IPS DF 6.9 (cell line): ENCODE measurements at regions not wholly inside any gene's neighbourhood (a gene's known extent, or its start where the extent isn't known, plus 50 kb on each side); places are given as distances from the start of the nearest gene placed in this dataset.

Experiments used
- DNase-seq: peaks from one replicate; pipeline ENCODE4 v3.0.0-alpha.2; 2013; ENCODE audit warnings: low read depth, low spot score
- H3K27ac ChIP-seq: one replicate; pipeline ENCODE4 v1.5.1; 2013; ENCODE audit warnings: low read length, control low read depth
- H3K27me3 ChIP-seq: 2 replicates; pipeline ENCODE4 v1.6.1; 2013; ENCODE audit warnings: mild to moderate bottlenecking, low read length; ENCODE audit not compliant: control insufficient read depth, insufficient read depth
- H3K36me3 ChIP-seq: 2 replicates; pipeline ENCODE4 v1.6.1; 2013; ENCODE audit warnings: low read length; ENCODE audit not compliant: control insufficient read depth, insufficient read depth
- H3K4me1 ChIP-seq: 2 replicates; pipeline ENCODE4 v1.6.1; 2013; ENCODE audit warnings: low read length; ENCODE audit not compliant: control insufficient read depth, insufficient read depth
- H3K4me3 ChIP-seq: 2 replicates; pipeline ENCODE4 v1.5.1; 2013; ENCODE audit warnings: mild to moderate bottlenecking, low read length
- H3K9me3 ChIP-seq: 2 replicates; pipeline ENCODE4 v1.6.1; 2013; ENCODE audit warnings: low read length, inconsistent platforms; ENCODE audit not compliant: control insufficient read depth, insufficient read depth
- WGBS: extraction: QIAGEN DNeasy Blood & Tissue Kit; methylation state at CpG from one replicate; pipeline ENCODE4 v1.1.7; 2013; ENCODE audit warnings: mixed read lengths, missing lambda C conversion rate; ENCODE audit not compliant: insufficient read length, insufficient coverage; 5-methylcytosine and 5-hydroxymethylcytosine counted together

DNA sequence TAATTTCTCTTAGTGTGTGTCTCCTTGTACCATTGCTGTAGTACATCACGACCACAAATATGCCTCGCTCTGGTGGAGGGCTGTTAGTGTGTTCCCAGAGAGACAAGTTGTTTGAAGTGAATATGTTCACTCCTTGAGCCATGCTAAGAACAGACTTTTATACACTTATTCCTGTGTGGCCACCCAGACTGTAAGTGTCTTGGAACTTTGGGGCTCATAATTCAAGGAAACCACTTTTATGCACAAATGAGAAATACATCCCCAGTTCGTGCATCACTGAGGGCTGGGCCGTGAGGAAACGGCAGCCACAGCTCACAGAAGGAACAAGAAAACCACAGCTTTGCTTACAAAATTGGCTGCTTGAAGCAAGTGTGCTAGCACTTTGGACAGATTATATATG, 362.2 kb upstream of the DDHD1 start:
- no peaks in the 10 kb centered on the region for H3K4me1 ChIP-seq
- no CpG with 5 or more reads among the region's 5 CpGs for WGBS
- no peak overlapping the region for H3K4me3 ChIP-seq
- H3K27me3 ChIP-seq, result no peaks in the 10 kb centered on the region
- H3K9me3 ChIP-seq, result no peaks in the 10 kb centered on the region
- H3K36me3 ChIP-seq, result no peaks in the 10 kb centered on the region
- H3K27ac ChIP-seq, result no peak overlapping the region
- DNase-seq, result no peak

DNA sequence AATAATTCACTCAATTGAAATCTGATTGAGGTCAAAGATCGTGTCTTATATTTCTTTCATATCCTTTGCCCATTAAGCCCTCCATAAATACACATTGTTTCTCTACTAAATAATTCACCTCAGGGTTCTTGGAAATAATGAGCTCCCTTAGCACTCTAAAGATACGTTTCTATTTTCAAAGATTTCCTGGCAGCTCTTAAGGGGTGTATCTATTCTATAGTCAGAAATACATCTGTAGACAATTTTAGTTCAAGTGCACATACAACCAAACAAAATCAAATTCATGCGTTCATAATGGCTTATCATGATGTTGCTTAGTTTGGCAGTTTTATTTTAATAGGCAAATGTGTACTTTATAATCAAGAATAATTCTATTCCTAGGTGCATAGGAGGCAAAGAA, 361.1 kb upstream of the DDHD1 start:
- no peak overlapping the region for H3K27ac ChIP-seq
- H3K36me3 ChIP-seq, result no peaks in the 10 kb centered on the region
- H3K4me1 ChIP-seq, result no peaks in the 10 kb centered on the region
- WGBS, result no CpG with 5 or more reads among the region's 3 CpGs
- H3K4me3 ChIP-seq, result no peak overlapping the region
- DNase-seq, result no peak
- no peaks in the 10 kb centered on the region for H3K9me3 ChIP-seq
- no peaks in the 10 kb centered on the region for H3K27me3 ChIP-seq

DNA sequence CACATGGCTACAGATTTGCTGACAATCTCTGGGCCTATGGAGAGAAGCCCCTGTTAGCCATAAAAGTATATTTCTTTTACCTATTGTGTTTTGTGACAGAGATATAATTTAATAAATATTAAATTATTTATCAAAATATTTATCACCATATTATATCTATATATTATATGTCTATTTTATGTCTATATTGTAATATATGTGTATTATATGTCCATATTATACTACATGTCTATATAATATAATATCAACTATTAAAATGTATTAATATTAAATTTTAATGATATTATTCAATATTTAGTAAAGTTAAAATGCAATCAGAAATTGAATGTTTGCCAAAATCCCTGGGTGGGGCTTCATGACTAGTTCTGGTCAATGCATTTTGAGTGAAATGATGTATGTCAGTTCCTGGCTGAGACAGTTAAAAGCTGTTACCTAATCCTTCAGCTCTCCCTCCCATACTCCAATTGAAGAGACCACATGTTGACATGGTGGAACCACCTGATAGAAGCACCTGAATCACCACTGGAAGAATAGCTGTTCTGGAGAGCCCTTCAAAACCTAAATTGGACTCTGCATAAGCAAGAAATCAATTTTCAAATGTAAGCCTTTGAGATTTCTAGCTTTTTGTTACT, 357.3 kb upstream of the DDHD1 start:
- Histone ChIP-seq H3K27ac (no peak overlapping the region), H3K4me1 (no peaks in the 10 kb centered on the region), H3K4me3 (no peak overlapping the region), H3K27me3 (no peaks in the 10 kb centered on the region), H3K36me3 (no peaks in the 10 kb centered on the region), H3K9me3 (no peaks in the 10 kb centered on the region)
- DNase-seq, result no peak

DNA sequence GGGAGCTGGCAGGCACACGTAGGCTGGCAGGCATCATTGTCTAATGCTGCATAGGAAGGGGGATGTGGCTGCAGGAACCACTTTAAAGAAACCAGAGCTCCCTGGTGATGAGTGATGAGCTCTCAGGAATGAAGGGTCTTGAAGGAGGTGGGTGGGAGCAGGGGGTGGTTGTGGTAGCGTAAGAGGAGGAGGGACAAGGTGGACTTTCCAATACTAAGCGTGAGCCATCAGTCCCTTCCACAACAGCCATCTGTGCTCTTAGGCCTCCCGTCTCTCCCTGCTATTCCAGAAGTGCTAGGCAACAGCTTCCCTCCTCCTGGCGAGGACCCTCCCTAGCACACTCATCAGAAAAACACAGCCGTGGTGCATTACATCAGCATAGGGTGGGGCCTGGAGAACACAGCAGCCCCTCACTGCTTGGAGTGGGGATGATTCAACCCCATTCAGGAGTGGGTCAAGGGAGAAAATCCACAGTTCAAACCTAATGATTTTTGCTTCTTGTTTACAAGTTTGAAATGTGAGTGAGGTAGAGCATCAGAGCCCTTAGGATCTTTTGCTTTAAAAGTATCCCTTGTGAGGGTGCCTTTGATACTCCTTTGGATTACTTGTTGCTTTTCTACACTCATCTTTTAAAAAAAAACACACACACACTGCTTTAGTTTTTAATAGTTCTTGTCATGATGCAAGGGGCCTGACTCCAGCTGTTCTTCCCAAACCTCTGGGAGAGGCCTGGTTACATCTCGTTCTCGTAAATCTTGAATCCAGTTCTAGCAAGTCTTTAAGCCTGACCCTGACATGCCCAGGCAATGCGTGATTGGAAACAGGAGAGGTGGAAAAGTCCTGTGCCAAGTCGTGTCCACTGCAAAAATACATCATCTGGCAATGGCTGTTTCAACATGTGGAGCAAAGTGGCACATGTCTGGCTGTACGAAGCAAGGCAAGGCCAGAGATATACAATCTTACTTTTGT, 356.4 kb upstream of the DDHD1 start:
- H3K4me3 ChIP-seq, result no peak overlapping the region
- no peak overlapping the region for H3K27ac ChIP-seq
- no peaks in the 10 kb centered on the region for H3K9me3 ChIP-seq
- H3K4me1 ChIP-seq, result no peaks in the 10 kb centered on the region
- no CpG with 5 or more reads among the region's 11 CpGs for WGBS
- DNase-seq, result no peak
- H3K27me3 ChIP-seq, result no peaks in the 10 kb centered on the region
- no peaks in the 10 kb centered on the region for H3K36me3 ChIP-seq

DNA sequence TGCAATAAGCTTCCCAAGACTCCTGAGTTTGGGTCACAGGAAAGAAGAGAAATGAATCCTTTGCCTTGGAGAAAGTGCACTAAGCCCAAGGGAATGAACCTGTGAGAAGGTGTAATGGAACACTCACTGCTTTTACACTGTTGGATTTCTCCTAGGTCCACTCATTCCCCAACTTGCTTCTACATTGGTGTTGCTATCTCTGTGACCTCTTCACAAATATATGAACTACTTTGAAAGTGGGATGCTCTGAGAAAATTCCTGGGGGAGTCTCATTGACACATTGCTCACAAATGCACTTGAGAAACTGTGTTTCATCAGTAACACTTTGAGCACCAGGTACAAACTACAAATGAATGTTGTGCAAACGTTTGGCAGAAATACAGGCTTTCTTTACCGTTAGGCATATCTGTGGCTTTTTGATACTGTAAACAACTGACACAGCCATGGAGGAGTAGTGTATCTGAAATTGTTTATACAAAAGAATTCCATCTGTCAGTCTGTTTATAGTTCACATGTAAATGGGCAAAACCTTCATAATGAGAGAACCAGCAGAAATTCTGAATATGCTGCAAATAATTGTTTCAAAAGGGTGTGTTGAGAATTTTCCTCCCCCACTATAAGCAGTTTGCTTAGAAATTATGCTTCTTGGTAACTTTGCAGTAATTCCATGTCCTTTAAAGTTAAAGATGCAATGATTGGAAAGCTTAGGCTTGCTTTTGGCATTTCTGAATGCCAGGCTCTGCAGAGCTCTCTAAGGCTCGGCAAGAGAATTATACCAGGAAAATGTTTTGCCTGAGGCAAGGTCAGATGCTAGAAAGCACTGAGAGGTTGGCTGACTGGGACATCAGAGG, 348.5 kb upstream of the DDHD1 start:
- Histone ChIP-seq H3K9me3 (no peaks in the 10 kb centered on the region), H3K36me3 (no peaks in the 10 kb centered on the region), H3K4me1 (no peaks in the 10 kb centered on the region), H3K27me3 (no peaks in the 10 kb centered on the region), H3K4me3 (no peak overlapping the region), H3K27ac (no peak overlapping the region)
- WGBS, result no CpG with 5 or more reads among the region's 3 CpGs
- DNase-seq, result no peak

DNA sequence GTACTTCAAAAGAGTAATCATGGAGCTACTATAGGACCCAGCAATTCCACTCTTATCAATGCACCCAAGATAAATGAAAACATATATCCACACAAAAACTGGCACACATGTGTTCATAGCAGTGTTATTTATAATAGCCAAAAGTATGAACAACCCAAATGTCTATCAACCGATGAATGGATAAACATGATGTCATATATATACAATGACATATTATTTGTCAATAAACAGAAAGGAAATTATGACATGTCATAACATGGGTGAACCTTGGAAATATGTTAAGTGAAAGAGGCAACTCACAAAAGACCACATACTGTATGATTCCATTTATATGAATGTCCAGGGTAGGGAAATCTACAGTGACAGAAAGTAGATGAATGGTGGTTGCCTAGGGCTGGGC, 347.1 kb upstream of the DDHD1 start:
- H3K27ac ChIP-seq, result no peak overlapping the region
- no peaks in the 10 kb centered on the region for H3K27me3 ChIP-seq
- no peaks in the 10 kb centered on the region for H3K9me3 ChIP-seq
- no peaks in the 10 kb centered on the region for H3K4me1 ChIP-seq
- no CpG with 5 or more reads among the region's 1 CpG for WGBS
- no peak for DNase-seq
- no peaks in the 10 kb centered on the region for H3K36me3 ChIP-seq
- no peak overlapping the region for H3K4me3 ChIP-seq

DNA sequence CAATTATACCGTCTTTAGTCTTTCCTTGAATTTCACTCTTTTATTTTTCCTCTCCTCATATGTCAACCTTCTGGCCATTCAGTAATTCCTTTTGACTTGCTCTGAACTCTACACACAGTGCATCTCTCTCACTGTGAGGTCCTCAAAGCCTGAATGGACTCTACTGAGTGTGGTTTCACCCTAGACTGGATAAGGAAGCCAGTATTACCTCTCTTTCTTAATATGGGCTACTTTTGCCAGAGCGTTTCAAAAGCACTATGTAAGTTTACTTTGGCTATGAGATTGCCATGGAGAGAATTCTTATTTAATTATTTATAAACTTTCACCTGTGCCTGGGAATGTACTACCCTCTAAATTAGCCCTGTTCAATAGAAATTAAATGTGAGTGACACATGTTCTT, 343.5 kb upstream of the DDHD1 start:
- no peak for DNase-seq
- no peaks in the 10 kb centered on the region for H3K27me3 ChIP-seq
- no peaks in the 10 kb centered on the region for H3K36me3 ChIP-seq
- WGBS, result 100% methylated on average over 1 of the region's 2 CpGs
- H3K4me3 ChIP-seq, result no peak overlapping the region
- H3K4me1 ChIP-seq, result peaks cover 2% of the 10 kb centered on the region; the same call in 1 of the 2 replicates
- no peaks in the 10 kb centered on the region for H3K9me3 ChIP-seq
- no peak overlapping the region for H3K27ac ChIP-seq

DNA sequence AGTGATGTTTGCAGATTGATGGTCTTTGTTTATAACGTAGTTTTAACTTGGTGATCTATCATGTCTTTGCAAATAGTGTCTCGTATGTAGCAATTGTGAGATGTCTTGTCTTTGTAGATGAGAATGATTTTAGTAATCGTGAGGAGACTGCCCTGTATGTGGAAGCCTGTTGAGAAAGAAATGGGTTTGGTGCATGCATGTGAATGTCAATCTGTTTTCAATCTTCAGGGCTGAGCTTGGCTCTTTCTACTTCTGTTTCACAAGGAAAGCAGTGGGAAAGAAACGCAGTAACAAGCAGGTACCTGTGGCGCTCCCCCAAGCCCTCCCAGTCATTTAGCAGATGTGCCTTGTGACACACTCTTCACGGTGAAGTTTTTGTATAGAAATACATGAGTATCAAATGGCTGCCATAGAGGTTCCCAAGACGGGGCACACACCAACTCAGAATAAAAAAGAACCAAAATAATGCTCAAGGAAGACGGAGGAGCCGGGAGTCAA, 342.8 kb upstream of the DDHD1 start:
- Histone ChIP-seq H3K9me3 (no peaks in the 10 kb centered on the region), H3K27ac (no peak overlapping the region), H3K4me1 (peaks cover 2% of the 10 kb centered on the region; the same call in 1 of the 2 replicates), H3K27me3 (no peaks in the 10 kb centered on the region), H3K36me3 (no peaks in the 10 kb centered on the region), H3K4me3 (no peak overlapping the region)
- DNase-seq, result no peak
- WGBS, result 100% methylated on average over 2 of the region's 9 CpGs

DNA sequence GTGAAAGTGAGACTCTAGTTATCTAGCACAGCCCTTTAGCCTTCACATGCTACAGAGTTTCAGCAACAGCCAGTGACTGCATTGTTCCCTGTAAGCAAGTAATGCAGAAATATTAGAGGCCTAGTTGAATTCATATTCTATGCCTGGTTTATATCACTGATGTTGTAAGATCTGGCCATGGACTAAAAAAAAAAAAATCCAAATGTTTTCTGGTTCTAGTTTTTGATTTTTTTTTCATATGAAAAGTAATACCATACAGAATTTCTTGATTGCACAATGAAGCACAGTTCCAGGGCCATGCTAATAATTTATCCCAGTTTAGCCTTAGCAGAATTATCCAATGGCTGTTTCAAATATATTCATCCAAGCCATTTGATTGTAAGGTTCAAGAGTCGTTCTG, 341.5 kb upstream of the DDHD1 start:
- no peak for DNase-seq
- H3K4me1 ChIP-seq, result peaks cover 2% of the 10 kb centered on the region; the same call in 1 of the 2 replicates
- H3K4me3 ChIP-seq, result no peak overlapping the region
- no peak overlapping the region for H3K27ac ChIP-seq
- H3K36me3 ChIP-seq, result no peaks in the 10 kb centered on the region
- H3K9me3 ChIP-seq, result no peaks in the 10 kb centered on the region
- H3K27me3 ChIP-seq, result no peaks in the 10 kb centered on the region
- WGBS, result no CpG with 5 or more reads among the region's 1 CpG

DNA sequence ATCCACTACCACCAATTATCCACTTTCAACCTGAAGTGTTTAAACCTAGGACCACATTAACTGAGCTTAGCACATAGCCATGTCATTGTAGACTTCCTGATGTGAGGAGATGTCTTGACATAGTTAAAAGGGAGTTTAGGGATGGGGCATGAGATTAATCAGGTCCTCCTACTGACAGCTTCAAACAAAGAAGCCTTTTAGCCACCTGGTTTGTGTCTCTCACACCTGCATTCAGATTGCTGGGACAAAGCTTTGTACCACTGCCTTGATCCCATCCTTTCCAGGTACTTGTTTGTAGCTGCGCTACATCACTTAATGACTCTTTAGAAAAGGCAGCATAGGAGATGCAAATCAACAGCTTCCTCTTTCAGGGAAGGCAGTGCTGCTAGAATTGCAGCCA, 340.7 kb upstream of the DDHD1 start:
- Histone ChIP-seq H3K27me3 (no peaks in the 10 kb centered on the region), H3K9me3 (no peaks in the 10 kb centered on the region), H3K27ac (no peak overlapping the region), H3K4me3 (no peak overlapping the region), H3K36me3 (no peaks in the 10 kb centered on the region), H3K4me1 (peaks cover 2% of the 10 kb centered on the region; the same call in 1 of the 2 replicates)
- no CpG with 5 or more reads among the region's 1 CpG for WGBS
- DNase-seq, result no peak
